PC-3 (cell line): ENCODE measurements at regions not wholly inside any gene's neighbourhood (a gene's known extent, or its start where the extent isn't known, plus 50 kb on each side); places are given as distances from the start of the nearest gene placed in this dataset.

Experiments
- ATAC-seq: fragments of 200-7000 bp; cut with Tn5 transposase; 2 replicates; pipeline ENCODE4 v1.9.1; 2020; ENCODE audit warnings: mild to moderate bottlenecking, moderate library complexity
- BruUV-seq: library from RNA; stranded (reverse); fragments of 400-500 nt; replicated peaks from 2 replicates; lab custom pipeline; 2021; lab: Mats Ljungman, UMichigan
- CTCF ChIA-PET: fragments of 300-600 bp; sonication (Branson Sonifier 250); formaldehyde crosslinking; loops from one replicate; lab custom pipeline; 2022; ENCODE audit warnings: antibody characterized with exemption; lab: Charles Lee
- POLR2A ChIA-PET: fragments of 300-600 bp; sonication (Branson Sonifier 250); formaldehyde crosslinking; loops from one replicate; lab custom pipeline; 2022; ENCODE audit warnings: antibody characterized with exemption; ENCODE audit not compliant: unreplicated experiment; lab: Charles Lee
- DNase-seq: peaks from one replicate; pipeline ENCODE4 v3.0.0-alpha.2; 2015
- H2AFZ ChIP-seq: fragments of 300-600 bp; sonication (generic); 2 replicates; pipeline ENCODE4 v1.6.0; 2016; ENCODE audit warnings: antibody characterized with exemption, low read length
- H3F3A ChIP-seq: fragments of 300-600 bp; sonication (generic); one replicate; pipeline ENCODE4 v1.6.0; 2017; ENCODE audit warnings: antibody characterized with exemption, low read length, control low read depth, mild to moderate bottlenecking; ENCODE audit not compliant: unreplicated experiment
- H3K27ac ChIP-seq: fragments of 300-600 bp; sonication (generic); 2 replicates; pipeline ENCODE4 v1.5.1; 2016; ENCODE audit warnings: mild to moderate bottlenecking, low read length
- H3K27me3 ChIP-seq: fragments of 300-600 bp; sonication (generic); 2 replicates; pipeline ENCODE4 v1.6.1; 2016; ENCODE audit warnings: low read length, mixed read lengths
- H3K36me3 ChIP-seq: fragments of 300-600 bp; sonication (generic); 2 replicates; pipeline ENCODE4 v1.6.1; 2016; ENCODE audit warnings: low read depth, mixed run types, low read length, mixed read lengths
- H3K4me1 ChIP-seq: fragments of 300-600 bp; sonication (generic); 2 replicates; pipeline ENCODE4 v1.5.1; 2016; ENCODE audit warnings: low read length; ENCODE audit not compliant: insufficient read depth
- H3K4me2 ChIP-seq: fragments of 300-600 bp; sonication (generic); 2 replicates; pipeline ENCODE4 v1.6.0; 2016; ENCODE audit warnings: low read length
- H3K4me3 ChIP-seq: fragments of 300-600 bp; sonication (generic); 2 replicates; pipeline ENCODE4 v1.5.1; 2016; ENCODE audit warnings: mild to moderate bottlenecking, low read length, mixed read lengths
- H3K79me2 ChIP-seq: fragments of 300-600 bp; sonication (generic); 2 replicates; pipeline ENCODE4 v1.6.1; 2017; ENCODE audit warnings: low read length, mixed read lengths
- H3K9ac ChIP-seq: fragments of 300-600 bp; sonication (generic); 2 replicates; pipeline ENCODE4 v1.6.0; 2016; ENCODE audit warnings: mild to moderate bottlenecking, low read length
- H3K9me2 ChIP-seq: fragments of 300-600 bp; sonication (generic); replicated peaks from 2 replicates; pipeline ENCODE4 v1.6.1; 2016; ENCODE audit warnings: mixed run types, low read length, mixed read lengths
- H3K9me3 ChIP-seq: fragments of 300-600 bp; sonication (generic); 2 replicates; pipeline ENCODE4 v1.6.1; 2016; ENCODE audit warnings: low read length, mixed read lengths
- H4K20me1 ChIP-seq: fragments of 300-600 bp; sonication (generic); 2 replicates; pipeline ENCODE4 v1.6.1; 2016; ENCODE audit warnings: low read length, mixed read lengths
- EZH2 ChIP-seq: fragments of 300-600 bp; sonication (generic); IDR thresholded peaks from one replicate; pipeline ENCODE4 v1.6.1; 2017; ENCODE audit warnings: antibody characterized with exemption, mild to moderate bottlenecking, low read length; ENCODE audit not compliant: unreplicated experiment
- EZH2phosphoT487 ChIP-seq: fragments of 300-600 bp; sonication (generic); IDR thresholded peaks from 2 replicates; pipeline ENCODE4 v1.6.1; 2018; ENCODE audit warnings: mild to moderate bottlenecking, antibody characterized with exemption, low read length, borderline replicate concordance
- intact Hi-C: fragments of 100-400 bp; cut with micrococcal nuclease; formaldehyde crosslinking; loops from 2 replicates; pipeline ENCODE4 v1.9.0; 2023
- TF ChIP-seq, protein P1 (sequence below): fragments of 300-600 bp; sonication (generic); conservative IDR thresholded peaks from 2 replicates; pipeline ENCODE4 v1.5.1; 2017; ENCODE audit warnings: antibody characterized with exemption, low read depth, mild to moderate bottlenecking, low read length

DNA sequence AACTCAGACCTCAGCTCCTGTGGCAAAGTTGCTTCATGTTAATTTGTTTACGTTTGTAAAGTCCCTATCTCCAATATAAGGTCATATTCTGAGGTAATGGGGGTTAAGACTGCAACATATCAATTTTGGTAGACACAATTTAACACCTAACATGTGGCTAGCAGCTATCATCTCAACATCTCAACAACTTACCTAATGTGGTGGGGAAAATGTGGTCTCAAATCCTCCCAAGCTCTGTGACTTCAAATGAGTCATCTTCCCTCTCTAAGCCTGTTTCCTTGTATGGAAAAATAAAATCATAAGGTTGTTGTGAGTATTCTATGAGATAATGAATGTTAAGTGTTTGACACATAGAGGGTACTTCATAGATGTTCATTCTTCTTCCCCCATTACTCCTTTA, 443.3 kb downstream of the CDK5RAP2 start:
- ChIA-PET CTCF (no interaction called here), POLR2A (no interaction called here)
- no peaks in the 10 kb centered on the region for H3K27me3 ChIP-seq
- no peak for DNase-seq
- H3K9ac ChIP-seq: no peak overlapping the region
- intact Hi-C loops: no loop called here
- H3K27ac ChIP-seq: no peak overlapping the region
- no peaks in the 10 kb centered on the region for H3K9me2 ChIP-seq
- TF ChIP-seq EZH2 (no peak), EZH2phosphoT487 (no peak)
- TF ChIP-seq, protein P1, sequence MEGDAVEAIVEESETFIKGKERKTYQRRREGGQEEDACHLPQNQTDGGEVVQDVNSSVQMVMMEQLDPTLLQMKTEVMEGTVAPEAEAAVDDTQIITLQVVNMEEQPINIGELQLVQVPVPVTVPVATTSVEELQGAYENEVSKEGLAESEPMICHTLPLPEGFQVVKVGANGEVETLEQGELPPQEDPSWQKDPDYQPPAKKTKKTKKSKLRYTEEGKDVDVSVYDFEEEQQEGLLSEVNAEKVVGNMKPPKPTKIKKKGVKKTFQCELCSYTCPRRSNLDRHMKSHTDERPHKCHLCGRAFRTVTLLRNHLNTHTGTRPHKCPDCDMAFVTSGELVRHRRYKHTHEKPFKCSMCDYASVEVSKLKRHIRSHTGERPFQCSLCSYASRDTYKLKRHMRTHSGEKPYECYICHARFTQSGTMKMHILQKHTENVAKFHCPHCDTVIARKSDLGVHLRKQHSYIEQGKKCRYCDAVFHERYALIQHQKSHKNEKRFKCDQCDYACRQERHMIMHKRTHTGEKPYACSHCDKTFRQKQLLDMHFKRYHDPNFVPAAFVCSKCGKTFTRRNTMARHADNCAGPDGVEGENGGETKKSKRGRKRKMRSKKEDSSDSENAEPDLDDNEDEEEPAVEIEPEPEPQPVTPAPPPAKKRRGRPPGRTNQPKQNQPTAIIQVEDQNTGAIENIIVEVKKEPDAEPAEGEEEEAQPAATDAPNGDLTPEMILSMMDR: no peak
- no peak overlapping the region for H2AFZ ChIP-seq
- H3K9me3 ChIP-seq: no peaks in the 10 kb centered on the region
- H4K20me1 ChIP-seq: no peaks in the 10 kb centered on the region
- H3K79me2 ChIP-seq: no peaks in the 10 kb centered on the region
- no TSS peak for BruUV-seq
- no peaks in the 10 kb centered on the region for H3K36me3 ChIP-seq
- no peak overlapping the region for H3K4me3 ChIP-seq
- ATAC-seq: no peak
- no peaks in the 10 kb centered on the region for H3F3A ChIP-seq
- no peaks in the 10 kb centered on the region for H3K4me1 ChIP-seq
- H3K4me2 ChIP-seq: no peak overlapping the region

- no peaks in the 10 kb centered on the region for H3K9me2 ChIP-seq
- H2AFZ ChIP-seq: no peak overlapping the region
- intact Hi-C loops: no loop called here
- CTCF ChIA-PET: no interaction called here
- H3F3A ChIP-seq: no peaks in the 10 kb centered on the region
- no peak for ATAC-seq
- H3K4me1 ChIP-seq: no peaks in the 10 kb centered on the region
- TF ChIP-seq, protein P1: no peak
- TF ChIP-seq EZH2 (no peak), EZH2phosphoT487 (no peak)
- no peaks in the 10 kb centered on the region for H3K9me3 ChIP-seq
- H3K4me3 ChIP-seq: no peak overlapping the region
- H3K4me2 ChIP-seq: no peak overlapping the region
- no peak overlapping the region for H3K9ac ChIP-seq
- no TSS peak for BruUV-seq
- H3K27ac ChIP-seq: no peak overlapping the region
- POLR2A ChIA-PET: no interaction called here
- no peaks in the 10 kb centered on the region for H3K27me3 ChIP-seq
- no peaks in the 10 kb centered on the region for H4K20me1 ChIP-seq
- no peaks in the 10 kb centered on the region for H3K36me3 ChIP-seq
- no peaks in the 10 kb centered on the region for H3K79me2 ChIP-seq
- DNase-seq: no peak
Measured at GRCh38 chr9:120117081-120117480, 462.9 kb downstream of the CDK5RAP2 start.

DNA sequence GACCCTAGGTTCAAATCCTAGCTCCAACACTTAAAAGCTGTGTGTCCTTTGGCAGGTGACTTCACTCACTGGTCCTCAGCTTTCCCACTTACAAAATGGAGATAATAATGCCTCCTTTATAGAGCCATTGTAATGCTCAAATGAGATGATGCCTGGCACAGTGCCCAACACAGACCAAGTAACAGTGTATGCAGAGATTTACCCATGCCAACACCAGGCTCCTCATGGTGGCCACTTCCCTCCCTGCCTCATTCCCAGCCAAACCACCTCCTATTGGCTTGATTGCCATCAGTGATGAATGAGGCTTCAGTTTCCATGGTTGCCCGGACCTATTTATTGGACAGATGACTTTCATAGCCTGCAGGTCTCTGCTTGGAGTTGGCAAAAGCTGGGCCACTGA, 469.4 kb downstream of the CDK5RAP2 start:
- Histone ChIP-seq H3K27ac (no peak overlapping the region), H3F3A (no peaks in the 10 kb centered on the region), H3K9me3 (no peaks in the 10 kb centered on the region), H3K79me2 (no peaks in the 10 kb centered on the region), H3K27me3 (no peaks in the 10 kb centered on the region), H3K4me3 (no peak overlapping the region), H3K9me2 (no peaks in the 10 kb centered on the region), H3K9ac (no peak overlapping the region), H3K4me2 (no peak overlapping the region), H3K36me3 (no peaks in the 10 kb centered on the region), H4K20me1 (no peaks in the 10 kb centered on the region), H3K4me1 (no peaks in the 10 kb centered on the region), H2AFZ (no peak overlapping the region)
- DNase-seq (no peak), ATAC-seq (no peak)
- TF ChIP-seq EZH2phosphoT487 (no peak), EZH2 (no peak)
- TF ChIP-seq, protein P1: no peak
- ChIA-PET CTCF (no interaction called here), POLR2A (no interaction called here)
- intact Hi-C loops: no loop called here
- no TSS peak for BruUV-seq
